IMR-90 (cell line): ENCODE measurements at regions not wholly inside any gene's neighbourhood (a gene's known extent, or its start where the extent isn't known, plus 50 kb on each side); places are given as distances from the start of the nearest gene placed in this dataset.

Experiments used
- ATAC-seq: fragments of 200-7000 bp; cut with Tn5 transposase; 2 replicates; pipeline ENCODE4 v1.9.1; 2020; ENCODE audit warnings: low read depth, mild to moderate bottlenecking, moderate library complexity
- BruUV-seq: library from RNA; stranded (reverse); fragments of 400-500 nt; replicated peaks from 2 replicates; lab custom pipeline; 2021; lab: Mats Ljungman, UMichigan
- CTCF ChIA-PET: fragments of 300-600 bp; formaldehyde crosslinking; extraction: SDS; loops from one replicate; lab custom pipeline; 2021; ENCODE audit warnings: antibody characterized with exemption; lab: Yijun Ruan, JAX
- POLR2A ChIA-PET: fragments of 300-600 bp; sonication (Branson Sonifier 250); formaldehyde crosslinking; loops from one replicate; lab custom pipeline; 2022; ENCODE audit warnings: antibody characterized with exemption; ENCODE audit not compliant: unreplicated experiment; lab: Charles Lee
- DNase-seq: peaks from one replicate; pipeline ENCODE4 v3.0.0; 2013
- H2AFZ ChIP-seq: replicated peaks from 2 replicates; pipeline ENCODE3; 2013; ENCODE audit warnings: low read length, mild to moderate bottlenecking; ENCODE audit not compliant: poor library complexity
- H2AK5ac ChIP-seq: 2 replicates; pipeline ENCODE4 v1.6.1; 2013; ENCODE audit warnings: low read depth, low read length, inconsistent platforms
- H2AK9ac ChIP-seq: replicated peaks from 2 replicates; pipeline ENCODE3; 2013; ENCODE audit warnings: mild to moderate bottlenecking, low read depth, low read length, moderate library complexity; ENCODE audit not compliant: poor library complexity
- H2BK120ac ChIP-seq: 2 replicates; pipeline ENCODE4 v1.6.1; 2013; ENCODE audit warnings: low read depth, low read length, inconsistent platforms
- H2BK15ac ChIP-seq: 3 replicates; pipeline ENCODE4 v1.6.1; 2013; ENCODE audit warnings: low read depth, low read length, inconsistent platforms
- H2BK20ac ChIP-seq: 2 replicates; pipeline ENCODE4 v1.6.1; 2013; ENCODE audit warnings: low read depth, mild to moderate bottlenecking, inconsistent platforms, low read length, moderate library complexity
- H2BK5ac ChIP-seq: 2 replicates; pipeline ENCODE4 v1.6.1; 2013; ENCODE audit warnings: mild to moderate bottlenecking, low read depth, low read length, inconsistent platforms; ENCODE audit not compliant: poor library complexity, severe bottlenecking
- H3K14ac ChIP-seq: replicated peaks from 2 replicates; pipeline ENCODE4 v1.6.1; 2013; ENCODE audit warnings: low read depth, low read length, inconsistent platforms
- H3K18ac ChIP-seq: 2 replicates; pipeline ENCODE4 v1.6.1; 2013; ENCODE audit warnings: low read depth, low read length, control low read depth
- H3K23ac ChIP-seq: 2 replicates; pipeline ENCODE4 v1.6.1; 2013; ENCODE audit warnings: low read depth, low read length, inconsistent platforms
- H3K27ac ChIP-seq: 2 replicates; pipeline ENCODE4 v1.5.1; 2013; ENCODE audit warnings: mild to moderate bottlenecking, control low read depth, low read length; ENCODE audit not compliant: insufficient read depth
- H3K27me3 ChIP-seq: 2 replicates; pipeline ENCODE4 v1.6.1; 2013; ENCODE audit warnings: low read length; ENCODE audit not compliant: control insufficient read depth, insufficient read depth
- H3K36me3 ChIP-seq: 2 replicates; pipeline ENCODE4 v1.6.1; 2013; ENCODE audit warnings: low read length, mixed read lengths; ENCODE audit not compliant: control insufficient read depth, insufficient read depth
- H3K4ac ChIP-seq: 2 replicates; pipeline ENCODE4 v1.6.1; 2013; ENCODE audit warnings: low read depth, low read length, inconsistent platforms
- H3K4me1 ChIP-seq: 2 replicates; pipeline ENCODE4 v1.6.1; 2013; ENCODE audit warnings: low read length, mixed read lengths; ENCODE audit not compliant: control insufficient read depth, insufficient read depth
- H3K4me2 ChIP-seq: 2 replicates; pipeline ENCODE4 v1.6.1; 2013; ENCODE audit warnings: low read depth, mild to moderate bottlenecking, control low read depth, low read length, moderate library complexity
- H3K4me3 ChIP-seq: 2 replicates; pipeline ENCODE4 v1.5.1; 2013; ENCODE audit warnings: low read depth, mild to moderate bottlenecking, control low read depth, low read length, moderate library complexity; ENCODE audit not compliant: insufficient read depth
- H3K56ac ChIP-seq: 2 replicates; pipeline ENCODE4 v1.6.1; 2013; ENCODE audit warnings: low read length, inconsistent platforms; ENCODE audit not compliant: insufficient read depth; ENCODE audit errors: extremely low read depth
- H3K79me1 ChIP-seq, 2 experiments: 2 replicates each; pipeline ENCODE4 v1.6.1; 2013; ENCODE audit warnings: low read length in 2 of 2, inconsistent platforms in 1 of 2, low read depth in 1 of 2
- H3K9ac ChIP-seq: 2 replicates; pipeline ENCODE4 v1.6.1; 2013; ENCODE audit warnings: low read depth, low read length, control low read depth
- H3K9me1 ChIP-seq: 2 replicates; pipeline ENCODE4 v1.6.1; 2013; ENCODE audit warnings: low read length, inconsistent platforms; ENCODE audit not compliant: insufficient read depth
- H3K9me3 ChIP-seq: 2 replicates; pipeline ENCODE4 v1.6.1; 2013; ENCODE audit warnings: low read length; ENCODE audit not compliant: control insufficient read depth, insufficient read depth
- H4K20me1 ChIP-seq: 2 replicates; pipeline ENCODE4 v1.6.1; 2013; ENCODE audit warnings: low read length, inconsistent platforms; ENCODE audit not compliant: insufficient read depth
- H4K5ac ChIP-seq: 2 replicates; pipeline ENCODE4 v1.6.1; 2013; ENCODE audit warnings: mild to moderate bottlenecking, low read depth, low read length, control low read depth
- H4K8ac ChIP-seq, 2 experiments: 2 replicates each; pipeline ENCODE4 v1.6.1; 2013; ENCODE audit warnings: low read depth in 2 of 2, low read length in 2 of 2, control low read depth in 1 of 2, inconsistent platforms in 1 of 2
- H4K91ac ChIP-seq: 2 replicates; pipeline ENCODE4 v1.6.1; 2013; ENCODE audit warnings: low read depth, low read length, inconsistent platforms; ENCODE audit not compliant: insufficient read depth
- BHLHE40 ChIP-seq: fragments of 150-350 bp; IDR thresholded peaks from 2 replicates; pipeline ENCODE4 v1.6.1; 2016; ENCODE audit warnings: mild to moderate bottlenecking, low read depth, low read length
- MAFK ChIP-seq: IDR thresholded peaks from 2 replicates; pipeline ENCODE4 v1.6.1; 2012; ENCODE audit warnings: low read depth, low read length, improper control_type of control experiment
- MAZ ChIP-seq: IDR thresholded peaks from 2 replicates; pipeline ENCODE4 v1.6.1; 2012; ENCODE audit warnings: low read depth, mild to moderate bottlenecking, low read length, improper control_type of control experiment, moderate library complexity, borderline replicate concordance
- MXI1 ChIP-seq: IDR thresholded peaks from 2 replicates; pipeline ENCODE4 v1.6.1; 2012; ENCODE audit warnings: low read depth, mild to moderate bottlenecking, low read length, moderate library complexity, borderline replicate concordance
- USF2 ChIP-seq: fragments of 150-350 bp; IDR thresholded peaks from 2 replicates; pipeline ENCODE4 v1.6.1; 2017; ENCODE audit warnings: mild to moderate bottlenecking, antibody characterized with exemption, low read length, low read depth
- WGBS, 2 experiments: methylation state at CpG; one replicate each; pipeline versions ENCODE4 v1.1.5 to v1.1.7; 2013; ENCODE audit warnings: missing lambda C conversion rate in 2 of 2; ENCODE audit not compliant: insufficient read length in 1 of 2; ENCODE audit errors: extremely low coverage in 2 of 2; 5-methylcytosine and 5-hydroxymethylcytosine counted together
- dilution Hi-C: fragments of 300-500 bp; cut with HindIII; formaldehyde crosslinking; loops from one replicate; pipeline ENCODE4 v1.14.3; 2018; ENCODE audit warnings: low sequenced_read_pairs; ENCODE audit not compliant: unreplicated experiment
- in situ Hi-C: fragments of 300-500 bp; cut with MboI; formaldehyde crosslinking; loops from 3 replicates; pipeline ENCODE4 v1.14.3; 2019; ENCODE audit warnings: low sequenced_read_pairs, inconsistent platforms, mixed read lengths
- intact Hi-C: fragments of 100-400 bp; cut with micrococcal nuclease; formaldehyde crosslinking; loops from 2 replicates; pipeline ENCODE4 v1.10.0; 2022
- TF ChIP-seq, protein P1 (sequence below): conservative IDR thresholded peaks from 2 replicates; pipeline ENCODE4 v1.5.1; 2012; ENCODE audit warnings: mild to moderate bottlenecking, low read depth, low read length, improper control_type of control experiment

DNA sequence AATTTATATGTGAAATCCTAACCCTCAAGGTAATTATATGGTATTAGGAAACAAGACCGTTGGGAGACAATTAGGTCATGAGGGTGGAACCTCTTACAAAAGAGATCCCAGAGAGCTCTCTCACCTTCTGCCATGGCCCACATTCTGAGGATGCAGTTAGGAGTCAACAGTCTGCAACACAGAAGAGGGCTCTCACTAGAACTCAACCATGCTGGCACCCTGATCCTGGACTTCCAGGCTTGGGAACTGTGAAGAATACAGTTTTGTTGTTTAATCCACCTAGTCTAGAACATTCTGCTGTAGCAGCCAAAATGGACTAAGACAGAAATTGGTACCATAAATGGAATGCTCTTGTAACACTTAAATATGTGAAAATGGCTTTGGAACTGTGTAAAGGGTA, 278.8 kb upstream of the GALNTL6 start:
- Histone ChIP-seq H3K9me1 (no peaks in the 10 kb centered on the region), H3K9me3 (0 out of 2 replicates have a peak, but pooled peaks cover 2% of the 10 kb centered on the region), H2BK20ac (no peak overlapping the region), H2BK5ac (no peak overlapping the region), H3K27ac (no peak overlapping the region), H3K14ac (no peak overlapping the region), H2BK15ac (no peak overlapping the region), H4K91ac (no peak overlapping the region), H4K5ac (no peak overlapping the region), H3K56ac (no peak overlapping the region), H3K23ac (no peak overlapping the region), H3K36me3 (no peaks in the 10 kb centered on the region), H3K9ac (no peak overlapping the region), H2BK120ac (no peak overlapping the region), H2AK5ac (no peak overlapping the region), H3K4me2 (no peak overlapping the region), H3K4me3 (no peak overlapping the region), H3K27me3 (no peaks in the 10 kb centered on the region), H2AFZ (no peak overlapping the region), H2AK9ac (no peak overlapping the region), H3K4me1 (no peaks in the 10 kb centered on the region), H4K8ac (no peak overlapping the region), H3K4ac (no peak overlapping the region), H4K20me1 (no peaks in the 10 kb centered on the region), H3K18ac (no peak overlapping the region), H3K79me1 (no peaks in the 10 kb centered on the region)
- POLR2A ChIA-PET = no interaction called here
- WGBS, 2 experiments = no CpG with 5 or more reads among the region's 1 CpG
- in situ Hi-C loops (no loop called here), intact Hi-C loops (no loop called here), dilution Hi-C loops (no loop called here)
- CTCF ChIA-PET = no interaction called here
- TF ChIP-seq USF2 (no peak), MAFK (no peak), MXI1 (no peak), MAZ (no peak), BHLHE40 (no peak)
- TF ChIP-seq, protein P1, sequence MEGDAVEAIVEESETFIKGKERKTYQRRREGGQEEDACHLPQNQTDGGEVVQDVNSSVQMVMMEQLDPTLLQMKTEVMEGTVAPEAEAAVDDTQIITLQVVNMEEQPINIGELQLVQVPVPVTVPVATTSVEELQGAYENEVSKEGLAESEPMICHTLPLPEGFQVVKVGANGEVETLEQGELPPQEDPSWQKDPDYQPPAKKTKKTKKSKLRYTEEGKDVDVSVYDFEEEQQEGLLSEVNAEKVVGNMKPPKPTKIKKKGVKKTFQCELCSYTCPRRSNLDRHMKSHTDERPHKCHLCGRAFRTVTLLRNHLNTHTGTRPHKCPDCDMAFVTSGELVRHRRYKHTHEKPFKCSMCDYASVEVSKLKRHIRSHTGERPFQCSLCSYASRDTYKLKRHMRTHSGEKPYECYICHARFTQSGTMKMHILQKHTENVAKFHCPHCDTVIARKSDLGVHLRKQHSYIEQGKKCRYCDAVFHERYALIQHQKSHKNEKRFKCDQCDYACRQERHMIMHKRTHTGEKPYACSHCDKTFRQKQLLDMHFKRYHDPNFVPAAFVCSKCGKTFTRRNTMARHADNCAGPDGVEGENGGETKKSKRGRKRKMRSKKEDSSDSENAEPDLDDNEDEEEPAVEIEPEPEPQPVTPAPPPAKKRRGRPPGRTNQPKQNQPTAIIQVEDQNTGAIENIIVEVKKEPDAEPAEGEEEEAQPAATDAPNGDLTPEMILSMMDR = no peak
- BruUV-seq = no TSS peak
- ATAC-seq = no peak
- DNase-seq = no peak
